Liver (tissue), 3 donors: ENCODE measurements at regions not wholly inside any gene's neighbourhood (a gene's known extent, or its start where the extent isn't known, plus 50 kb on each side); places are given as distances from the start of the nearest gene placed in this dataset.

Source experiments
- ATF3 ChIP-seq: IDR thresholded peaks from 2 replicates; pipeline ENCODE4 v1.6.1; 2016; ENCODE audit warnings: antibody characterized with exemption
- EGR1 ChIP-seq, 2 donors: IDR thresholded peaks; 2 replicates each; pipeline ENCODE4 v1.6.1; 2016 to 2018; ENCODE audit warnings: antibody characterized with exemption in 2 of 2, low read depth in 2 of 2
- FOXA1 ChIP-seq: IDR thresholded peaks from 2 replicates; pipeline ENCODE4 v1.6.1; 2016; ENCODE audit warnings: antibody characterized with exemption
- GABPA ChIP-seq, 2 donors: IDR thresholded peaks in 1 of 2; conservative IDR thresholded peaks in 1 of 2; 2 replicates each; pipeline ENCODE4 v1.6.1; 2016; ENCODE audit warnings: antibody characterized with exemption in 2 of 2, mild to moderate bottlenecking in 1 of 2, moderate library complexity in 1 of 2
- HNF4G ChIP-seq: IDR thresholded peaks from 2 replicates; pipeline ENCODE4 v1.6.1; 2016; ENCODE audit warnings: antibody characterized with exemption
- JUND ChIP-seq, 2 donors: IDR thresholded peaks; 2 replicates each; pipeline ENCODE4 v1.6.1; 2016; ENCODE audit warnings: antibody characterized with exemption in 2 of 2
- MAX ChIP-seq: IDR thresholded peaks from 2 replicates; pipeline ENCODE4 v1.6.1; 2016; ENCODE audit warnings: antibody characterized with exemption
- RAD21 ChIP-seq, 2 donors: IDR thresholded peaks; 2 replicates each; pipeline ENCODE4 v1.6.1; 2016; ENCODE audit warnings: antibody characterized with exemption in 2 of 2, mild to moderate bottlenecking in 2 of 2
- REST ChIP-seq: IDR thresholded peaks from 2 replicates; pipeline ENCODE4 v1.6.1; 2016; ENCODE audit warnings: antibody characterized with exemption, mild to moderate bottlenecking
- SP1 ChIP-seq: IDR thresholded peaks from 2 replicates; pipeline ENCODE4 v1.6.1; 2018; ENCODE audit warnings: antibody characterized with exemption, mild to moderate bottlenecking
- TAF1 ChIP-seq: conservative IDR thresholded peaks from 2 replicates; pipeline ENCODE4 v1.6.1; 2016; ENCODE audit warnings: antibody characterized with exemption, mild to moderate bottlenecking
- YY1 ChIP-seq: IDR thresholded peaks from 2 replicates; pipeline ENCODE4 v1.6.1; 2016; ENCODE audit warnings: antibody characterized with exemption, mild to moderate bottlenecking
- ZBTB33 ChIP-seq: IDR thresholded peaks from 2 replicates; pipeline ENCODE4 v1.6.1; 2016; ENCODE audit warnings: antibody characterized with exemption
- TF ChIP-seq, protein P1 (sequence below): fragments of 150-350 bp; IDR thresholded peaks from 2 replicates; pipeline ENCODE4 v1.5.1; 2017; ENCODE audit warnings: improper control_type of control experiment, low read depth, low read length; ENCODE audit not compliant: missing input control
- donor health status: healthy.
- donor health status: healthy.

GRCh38 chr1:172885971-172886370 lies 164.8 kb downstream of the TNFSF18 start:
- TF ChIP-seq, protein P1, sequence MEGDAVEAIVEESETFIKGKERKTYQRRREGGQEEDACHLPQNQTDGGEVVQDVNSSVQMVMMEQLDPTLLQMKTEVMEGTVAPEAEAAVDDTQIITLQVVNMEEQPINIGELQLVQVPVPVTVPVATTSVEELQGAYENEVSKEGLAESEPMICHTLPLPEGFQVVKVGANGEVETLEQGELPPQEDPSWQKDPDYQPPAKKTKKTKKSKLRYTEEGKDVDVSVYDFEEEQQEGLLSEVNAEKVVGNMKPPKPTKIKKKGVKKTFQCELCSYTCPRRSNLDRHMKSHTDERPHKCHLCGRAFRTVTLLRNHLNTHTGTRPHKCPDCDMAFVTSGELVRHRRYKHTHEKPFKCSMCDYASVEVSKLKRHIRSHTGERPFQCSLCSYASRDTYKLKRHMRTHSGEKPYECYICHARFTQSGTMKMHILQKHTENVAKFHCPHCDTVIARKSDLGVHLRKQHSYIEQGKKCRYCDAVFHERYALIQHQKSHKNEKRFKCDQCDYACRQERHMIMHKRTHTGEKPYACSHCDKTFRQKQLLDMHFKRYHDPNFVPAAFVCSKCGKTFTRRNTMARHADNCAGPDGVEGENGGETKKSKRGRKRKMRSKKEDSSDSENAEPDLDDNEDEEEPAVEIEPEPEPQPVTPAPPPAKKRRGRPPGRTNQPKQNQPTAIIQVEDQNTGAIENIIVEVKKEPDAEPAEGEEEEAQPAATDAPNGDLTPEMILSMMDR: no peak
- TF ChIP-seq REST: no peak
- TF ChIP-seq FOXA1: no peak
- no peak for TF ChIP-seq MAX
- no peak for TF ChIP-seq RAD21 (IDR thresholded peaks at IDR 0.05)
- TF ChIP-seq EGR1 (IDR thresholded peaks at IDR 0.05; ENCODE audit: low read depth in 2 of 2): no peak
- no peak for TF ChIP-seq SP1
- no peak for TF ChIP-seq GABPA (IDR thresholded peaks at IDR 0.05 in 1 of 2, conservative IDR thresholded peaks at IDR 0.05 in 1 of 2)
- TF ChIP-seq ATF3: no peak
- no peak for TF ChIP-seq YY1
- TF ChIP-seq HNF4G: no peak
- TF ChIP-seq JUND (IDR thresholded peaks at IDR 0.05): no peak
- no peak for TF ChIP-seq TAF1
- TF ChIP-seq ZBTB33: no peak
